A549 (cell line): ENCODE measurements at regions not wholly inside any gene's neighbourhood (a gene's known extent, or its start where the extent isn't known, plus 50 kb on each side); places are given as distances from the start of the nearest gene placed in this dataset.

Experiments
- CEBPB ChIP-seq, 2 experiments: fragments of >200 bp in 1 of 2; sonication (Bioruptor Twin) in 1 of 2; formaldehyde crosslinking in 1 of 2; IDR thresholded peaks; 2 replicates each; pipeline ENCODE4 v1.6.1; 2012 to 2016
- CTCF ChIP-seq: fragments of >200 bp; sonication (Bioruptor Twin); formaldehyde crosslinking; IDR thresholded peaks from 3 replicates; pipeline ENCODE4 v1.5.1; 2016
- EHMT2 ChIP-seq: fragments of 200-600 bp; sonication (generic); IDR thresholded peaks from 2 replicates; pipeline ENCODE4 v1.6.1; 2016; ENCODE audit warnings: antibody characterized with exemption, low read depth, mild to moderate bottlenecking, moderate library complexity
- HMGXB4 ChIP-seq: fragments of 250-450 bp; sonication (Bioruptor Pico); IDR thresholded peaks from 2 replicates; pipeline ENCODE4 v1.5.0; 2021; ENCODE audit warnings: mild to moderate bottlenecking, moderate library complexity, borderline replicate concordance
- POLR2A ChIP-seq: IDR thresholded peaks from 2 replicates; pipeline ENCODE4 v1.6.1; 2012; ENCODE audit warnings: mild to moderate bottlenecking, low read length

GRCh38 chr7:10245406-10245805 lies 728.3 kb upstream of the PHF14 start:
- TF ChIP-seq CTCF (no peak), EHMT2 (no peak), HMGXB4 (CRISPR knock-in tag) (no peak), POLR2A (no peak), CEBPB (IDR thresholded peaks at IDR 0.05) (no peak)
